Karpas-422 (cell line): ENCODE measurements at regions not wholly inside any gene's neighbourhood (a gene's known extent, or its start where the extent isn't known, plus 50 kb on each side); places are given as distances from the start of the nearest gene placed in this dataset.

Experiments
- DNase-seq: peaks from one replicate; pipeline ENCODE4 v3.0.0-alpha.2; 2015
- H2AFZ ChIP-seq: fragments of 200-600 bp; sonication (generic); 2 replicates; pipeline ENCODE4 v1.6.1; 2014; ENCODE audit warnings: antibody characterized with exemption, low read length, mixed read lengths
- H3K27ac ChIP-seq: fragments of 200-600 bp; sonication (generic); 2 replicates; pipeline ENCODE4 v1.5.1; 2014; ENCODE audit warnings: mild to moderate bottlenecking, low read length, moderate library complexity
- H3K27me3 ChIP-seq: fragments of 200-600 bp; sonication (generic); 2 replicates; pipeline ENCODE4 v1.6.1; 2014; ENCODE audit warnings: low read length, mixed read lengths
- H3K36me3 ChIP-seq: fragments of 200-600 bp; sonication (generic); 2 replicates; pipeline ENCODE4 v1.6.1; 2014; ENCODE audit warnings: low read length, mixed read lengths; ENCODE audit not compliant: insufficient read depth
- H3K4me1 ChIP-seq: fragments of 200-600 bp; sonication (generic); 2 replicates; pipeline ENCODE4 v1.6.1; 2014; ENCODE audit warnings: mild to moderate bottlenecking, low read length, mixed read lengths
- H3K4me2 ChIP-seq: fragments of 200-600 bp; sonication (generic); 2 replicates; pipeline ENCODE4 v1.6.1; 2014; ENCODE audit warnings: low read length, low read depth, mild to moderate bottlenecking; ENCODE audit not compliant: poor library complexity, severe bottlenecking
- H3K4me3 ChIP-seq: fragments of 200-600 bp; sonication (generic); 2 replicates; pipeline ENCODE4 v1.5.1; 2014; ENCODE audit warnings: mild to moderate bottlenecking, antibody characterized with exemption, low read length, mixed read lengths
- H3K79me2 ChIP-seq: fragments of 200-600 bp; sonication (generic); 2 replicates; pipeline ENCODE4 v1.6.1; 2014; ENCODE audit warnings: mild to moderate bottlenecking, low read length, mixed read lengths
- H3K9ac ChIP-seq: fragments of 200-600 bp; sonication (generic); 2 replicates; pipeline ENCODE4 v1.6.0; 2014; ENCODE audit warnings: low read length
- H3K9me2 ChIP-seq: fragments of 200-600 bp; sonication (generic), shearing (Covaris generic); replicated peaks from 2 replicates; pipeline ENCODE4 v1.6.0; 2014; ENCODE audit warnings: mild to moderate bottlenecking, low read length, moderate library complexity; ENCODE audit not compliant: insufficient read depth
- H3K9me3 ChIP-seq: fragments of 300-700, 200-600 bp; sonication (generic); 2 replicates; pipeline ENCODE4 v1.6.1; 2014; ENCODE audit warnings: low read length, mixed read lengths
- H4K20me1 ChIP-seq: fragments of 200-600 bp; sonication (generic); 2 replicates; pipeline ENCODE4 v1.6.1; 2014; ENCODE audit warnings: mild to moderate bottlenecking, antibody characterized with exemption, low read length, low read depth; ENCODE audit not compliant: insufficient read depth

DNA sequence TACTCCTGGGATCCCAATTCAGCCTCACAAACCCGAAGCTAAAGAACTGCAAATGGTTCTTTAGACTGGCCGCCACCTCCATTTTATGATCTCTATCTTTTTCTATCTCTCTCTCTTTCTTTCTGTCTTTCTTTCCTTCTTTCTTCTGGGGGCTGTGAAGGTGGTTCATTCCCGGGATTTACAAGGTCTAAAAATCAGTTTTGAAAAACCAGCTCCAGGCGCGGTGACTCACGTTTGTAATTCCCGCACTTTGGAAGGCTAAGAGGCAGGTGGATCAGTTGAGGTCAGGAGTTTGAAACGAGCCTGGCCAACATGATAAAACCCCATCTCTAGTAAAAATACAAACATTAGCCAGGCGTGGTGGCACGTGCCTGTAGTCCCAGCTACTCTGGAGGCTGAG, 67.2 kb upstream of the VASH1 start:
- Histone ChIP-seq H3K9me2 (no peaks in the 10 kb centered on the region), H3K4me1 (no peaks in the 10 kb centered on the region), H3K4me3 (no peak overlapping the region), H3K27ac (no peak overlapping the region), H3K27me3 (no peaks in the 10 kb centered on the region), H3K9ac (no peak overlapping the region), H3K4me2 (no peak overlapping the region), H4K20me1 (no peaks in the 10 kb centered on the region), H3K9me3 (no peaks in the 10 kb centered on the region), H3K79me2 (no peaks in the 10 kb centered on the region), H2AFZ (no peak overlapping the region), H3K36me3 (no peaks in the 10 kb centered on the region)
- DNase-seq = no peak

DNA sequence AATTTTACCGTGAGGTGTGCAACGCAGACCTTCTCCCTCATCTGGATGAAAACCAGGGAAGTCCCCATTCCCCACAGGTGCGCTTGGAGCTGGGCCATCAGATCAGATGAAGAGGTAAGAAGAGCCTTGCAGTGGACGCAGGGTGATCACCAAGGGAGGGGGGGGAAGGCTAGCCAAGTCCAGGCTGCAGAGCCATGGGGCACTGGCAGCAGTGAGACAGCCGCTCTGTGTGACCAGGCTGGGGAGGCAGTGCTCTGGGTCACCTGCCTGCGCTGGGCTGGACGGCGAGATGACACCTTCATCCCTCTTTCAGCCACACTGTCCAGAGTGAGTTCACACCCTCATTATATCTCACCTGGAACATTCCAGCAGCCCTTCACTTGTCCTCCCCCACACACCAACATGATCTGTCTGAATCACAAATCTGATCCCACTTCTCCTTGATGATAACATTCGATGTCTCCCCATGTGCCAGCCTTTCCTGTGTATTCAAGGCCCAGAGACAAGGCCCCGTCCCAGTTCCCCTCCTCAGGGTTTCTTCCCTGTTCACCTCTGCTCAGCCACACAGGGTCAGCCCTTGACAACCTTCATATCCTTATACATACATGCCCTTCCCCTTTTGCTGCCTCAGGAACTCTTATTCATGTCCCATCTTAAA, 65.9 kb upstream of the VASH1 start:
- no peak overlapping the region for H3K4me2 ChIP-seq
- DNase-seq = no peak
- H3K27me3 ChIP-seq = no peaks in the 10 kb centered on the region
- no peak overlapping the region for H3K9ac ChIP-seq
- no peak overlapping the region for H3K4me3 ChIP-seq
- H2AFZ ChIP-seq = no peak overlapping the region
- H3K27ac ChIP-seq = no peak overlapping the region
- no peaks in the 10 kb centered on the region for H3K79me2 ChIP-seq
- H3K4me1 ChIP-seq = no peaks in the 10 kb centered on the region
- no peaks in the 10 kb centered on the region for H3K9me3 ChIP-seq
- no peaks in the 10 kb centered on the region for H3K9me2 ChIP-seq
- no peaks in the 10 kb centered on the region for H4K20me1 ChIP-seq
- H3K36me3 ChIP-seq = no peaks in the 10 kb centered on the region

DNA sequence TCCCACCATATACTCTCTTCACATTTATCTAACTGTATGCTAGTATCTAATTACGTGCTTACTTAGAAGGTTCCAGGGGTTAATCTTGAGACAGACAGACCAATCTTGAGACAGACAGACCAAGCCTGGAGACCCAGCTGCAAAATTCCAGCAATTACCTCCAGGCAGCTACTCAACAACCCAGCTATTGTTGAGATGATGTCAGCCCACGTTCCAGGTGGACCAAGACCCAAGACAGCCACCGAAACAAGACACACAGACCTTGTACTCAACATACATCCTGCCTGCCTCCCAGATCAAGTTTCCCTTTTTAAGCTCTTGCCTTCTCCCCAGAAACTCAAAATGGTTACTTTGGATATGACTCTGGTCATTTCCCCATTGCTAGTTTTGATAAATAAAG, 64.9 kb upstream of the VASH1 start:
- Histone ChIP-seq H3K36me3 (no peaks in the 10 kb centered on the region), H3K4me1 (no peaks in the 10 kb centered on the region), H3K9me2 (no peaks in the 10 kb centered on the region), H3K9ac (no peak overlapping the region), H3K4me3 (no peak overlapping the region), H3K27ac (no peak overlapping the region), H3K27me3 (no peaks in the 10 kb centered on the region), H2AFZ (no peak overlapping the region), H3K79me2 (no peaks in the 10 kb centered on the region), H3K4me2 (no peak overlapping the region), H3K9me3 (no peaks in the 10 kb centered on the region), H4K20me1 (no peaks in the 10 kb centered on the region)
- no peak for DNase-seq

DNA sequence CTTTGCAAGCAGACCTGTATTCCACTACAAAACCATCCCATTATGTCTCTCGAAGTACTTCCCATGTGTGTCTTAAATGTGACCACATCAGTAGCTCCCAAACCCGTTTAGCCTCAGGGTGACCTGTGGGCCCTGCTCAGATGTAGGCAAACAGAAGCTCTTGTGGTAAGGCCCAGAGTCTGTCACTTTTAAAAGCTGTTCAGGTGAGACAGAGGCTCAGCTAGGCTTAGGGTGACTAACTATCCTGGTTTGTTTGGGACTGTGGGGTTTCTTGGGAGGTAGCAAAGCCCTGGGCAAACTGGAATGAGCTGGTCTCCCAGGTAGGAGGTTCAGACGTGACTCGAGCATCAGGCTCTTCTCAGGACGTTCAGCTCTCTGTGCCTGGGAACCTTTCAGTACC, 64.5 kb upstream of the VASH1 start:
- Histone ChIP-seq H3K9me3 (no peaks in the 10 kb centered on the region), H3K4me3 (no peak overlapping the region), H3K4me1 (no peaks in the 10 kb centered on the region), H3K9ac (no peak overlapping the region), H3K36me3 (no peaks in the 10 kb centered on the region), H3K27me3 (no peaks in the 10 kb centered on the region), H3K27ac (no peak overlapping the region), H3K4me2 (no peak overlapping the region), H3K79me2 (no peaks in the 10 kb centered on the region), H4K20me1 (no peaks in the 10 kb centered on the region), H2AFZ (no peak overlapping the region), H3K9me2 (no peaks in the 10 kb centered on the region)
- DNase-seq = no peak

DNA sequence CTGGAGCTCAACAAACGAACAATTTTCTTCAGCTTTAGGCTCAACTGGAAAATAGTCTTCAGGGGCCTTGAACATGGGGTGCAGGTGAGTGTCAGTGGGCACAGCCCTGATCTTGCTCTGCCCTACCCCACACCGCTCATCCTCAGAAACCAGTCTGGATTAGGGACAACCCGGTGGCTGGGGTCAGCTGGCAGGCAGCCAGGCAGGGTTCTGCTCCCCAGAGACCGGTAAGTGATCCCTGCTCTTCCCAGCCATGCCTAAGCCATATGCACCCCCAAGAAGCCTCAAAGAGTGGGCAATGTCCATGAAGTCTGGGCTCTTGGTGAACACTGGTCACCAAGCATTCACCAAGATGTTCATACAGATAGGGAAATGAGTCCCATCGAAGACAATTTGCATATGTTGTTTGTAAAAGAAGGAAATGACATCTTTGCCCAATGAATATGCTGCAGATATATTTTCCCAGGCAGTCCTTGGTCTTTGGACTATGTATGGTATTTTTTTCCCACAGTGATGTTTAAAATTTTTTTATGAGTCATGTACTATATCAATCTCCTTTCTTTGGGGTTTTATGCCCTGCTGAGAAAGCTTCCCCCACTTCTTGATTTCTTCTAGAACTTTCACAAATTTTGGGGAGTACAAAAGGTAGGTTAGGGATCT, 63.9 kb upstream of the VASH1 start:
- no peak overlapping the region for H3K4me2 ChIP-seq
- H3K36me3 ChIP-seq = no peaks in the 10 kb centered on the region
- H3K4me3 ChIP-seq = no peak overlapping the region
- no peaks in the 10 kb centered on the region for H3K9me2 ChIP-seq
- H3K4me1 ChIP-seq = no peaks in the 10 kb centered on the region
- H2AFZ ChIP-seq = no peak overlapping the region
- no peak overlapping the region for H3K27ac ChIP-seq
- no peaks in the 10 kb centered on the region for H3K9me3 ChIP-seq
- H3K79me2 ChIP-seq = no peaks in the 10 kb centered on the region
- H3K9ac ChIP-seq = no peak overlapping the region
- no peaks in the 10 kb centered on the region for H3K27me3 ChIP-seq
- no peaks in the 10 kb centered on the region for H4K20me1 ChIP-seq
- DNase-seq = no peak

DNA sequence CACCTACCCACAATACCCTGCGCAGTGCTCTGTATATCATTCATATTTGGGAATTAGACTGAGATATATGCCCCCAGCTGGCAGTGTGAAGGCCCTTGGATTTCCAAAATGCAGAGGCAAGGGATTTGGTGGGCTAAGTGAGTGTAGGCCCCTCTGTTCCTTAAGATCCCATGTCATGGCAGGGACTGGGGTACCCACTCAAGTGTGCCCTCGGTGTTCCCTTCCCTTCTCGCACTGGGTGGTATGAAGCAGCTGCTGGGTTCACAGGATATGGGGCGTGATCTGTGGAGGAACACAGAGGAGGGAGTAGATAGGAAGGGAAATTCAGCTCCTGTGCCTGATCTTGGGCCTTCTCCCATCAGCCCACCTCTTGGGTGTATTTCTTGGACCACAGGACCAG, 63.1 kb upstream of the VASH1 start:
- Histone ChIP-seq H3K4me3 (no peak overlapping the region), H3K4me2 (no peak overlapping the region), H3K4me1 (no peaks in the 10 kb centered on the region), H3K27me3 (no peaks in the 10 kb centered on the region), H3K9ac (no peak overlapping the region), H3K79me2 (no peaks in the 10 kb centered on the region), H4K20me1 (no peaks in the 10 kb centered on the region), H3K36me3 (no peaks in the 10 kb centered on the region), H3K9me2 (no peaks in the 10 kb centered on the region), H2AFZ (no peak overlapping the region), H3K27ac (no peak overlapping the region), H3K9me3 (no peaks in the 10 kb centered on the region)
- no peak for DNase-seq

DNA sequence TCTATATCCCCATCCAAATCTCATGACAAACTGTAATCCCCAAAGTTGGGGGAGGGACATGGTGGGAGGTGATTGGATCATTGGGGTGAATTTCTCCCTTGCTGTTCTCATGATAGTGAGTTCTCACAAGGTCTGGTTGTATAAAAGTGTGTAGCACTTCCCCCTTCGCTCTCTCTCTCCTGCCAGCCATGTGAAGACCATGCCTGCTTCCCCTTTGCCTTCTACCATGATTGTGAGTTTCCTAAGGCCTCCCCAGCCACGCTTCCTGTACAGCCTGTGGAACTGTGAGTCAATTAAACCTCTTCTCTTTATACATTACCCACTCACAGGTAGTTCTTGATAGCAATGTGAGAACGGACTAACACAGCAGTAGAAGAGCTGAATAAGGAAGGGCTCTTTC, 62.6 kb upstream of the VASH1 start:
- no peak for DNase-seq

DNA sequence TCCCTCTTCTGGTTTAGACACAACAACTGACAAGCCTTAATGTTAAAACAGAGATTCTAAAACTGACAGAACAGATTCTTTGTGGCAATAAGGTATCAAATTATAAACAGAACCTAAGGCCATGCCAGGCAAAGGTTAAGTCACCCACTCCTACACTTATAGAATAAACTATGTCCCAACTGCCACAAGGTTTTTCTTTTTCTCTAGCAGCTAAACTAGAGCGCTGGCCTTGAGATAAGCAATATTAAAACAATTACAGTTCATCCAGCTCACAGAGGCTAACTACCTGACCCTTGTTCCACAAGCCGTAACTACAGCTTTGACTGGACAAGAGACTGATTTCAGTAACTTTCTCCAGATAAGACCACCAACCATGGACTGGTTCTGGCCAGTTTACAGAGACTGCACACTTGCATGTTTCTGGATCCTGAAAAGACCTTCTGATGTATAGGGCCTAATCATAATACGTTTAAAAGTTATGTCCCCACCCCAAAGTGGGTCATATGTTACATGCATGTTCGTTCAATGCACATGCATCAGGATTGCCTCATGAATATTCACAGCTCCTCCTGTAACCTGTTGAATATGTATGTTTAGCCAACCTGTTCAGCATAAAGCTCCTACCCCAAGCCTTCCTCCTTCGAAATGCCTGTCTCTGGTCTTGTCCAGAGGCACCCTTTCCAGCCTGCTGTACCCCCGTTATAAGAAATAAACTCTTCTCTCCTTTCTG, 61.9 kb upstream of the VASH1 start:
- H3K4me1 ChIP-seq = no peaks in the 10 kb centered on the region
- DNase-seq = no peak
- H3K79me2 ChIP-seq = no peaks in the 10 kb centered on the region
- H3K4me2 ChIP-seq = no peak overlapping the region
- no peak overlapping the region for H3K4me3 ChIP-seq
- H3K9ac ChIP-seq = no peak overlapping the region
- H3K9me3 ChIP-seq = no peaks in the 10 kb centered on the region
- H3K27ac ChIP-seq = no peak overlapping the region
- H4K20me1 ChIP-seq = no peaks in the 10 kb centered on the region
- H3K36me3 ChIP-seq = no peaks in the 10 kb centered on the region
- no peaks in the 10 kb centered on the region for H3K9me2 ChIP-seq
- no peaks in the 10 kb centered on the region for H3K27me3 ChIP-seq
- H2AFZ ChIP-seq = no peak overlapping the region

More for the DNA sequence above, 62.6 kb upstream of the VASH1 start:
- Histone ChIP-seq H3K36me3 (no peaks in the 10 kb centered on the region), H3K27ac (no peak overlapping the region), H3K4me1 (no peaks in the 10 kb centered on the region), H3K4me2 (no peak overlapping the region), H3K9ac (no peak overlapping the region), H3K79me2 (no peaks in the 10 kb centered on the region), H2AFZ (no peak overlapping the region), H3K4me3 (no peak overlapping the region), H4K20me1 (no peaks in the 10 kb centered on the region), H3K9me2 (no peaks in the 10 kb centered on the region), H3K9me3 (no peaks in the 10 kb centered on the region), H3K27me3 (no peaks in the 10 kb centered on the region)
